Stimulated activated CD4-positive, alpha-beta T cell treated with anti-CD3 and anti-CD28 coated beads, Interleukin-4, amount 100 ng/mL, for 4 hours (primary cell): ENCODE measurements at regions not wholly inside any gene's neighbourhood (a gene's known extent, or its start where the extent isn't known, plus 50 kb on each side); places are given as distances from the start of the nearest gene placed in this dataset.
"Not testable (repeated sequence)": the region's sequence is repeated elsewhere in the genome, so short reads cannot be mapped to it uniquely, and the experiment has no call there.

Experiments used
- DNase-seq, 2 experiments: peaks; one replicate each; pipeline ENCODE4 v3.0.0-alpha.2; 2020

GRCh38 chr9:96156171-96156974 lies 145.6 kb downstream of the HSD17B3 start:
- DNase-seq = no peak

- DNase-seq = no peak
These were observed 147.9 kb downstream of the HSD17B3 start for GRCh38 chr9:96154081-96154480.

- no peak for DNase-seq
These were observed 149.4 kb downstream of the HSD17B3 start for GRCh38 chr9:96152550-96152949.

DNA sequence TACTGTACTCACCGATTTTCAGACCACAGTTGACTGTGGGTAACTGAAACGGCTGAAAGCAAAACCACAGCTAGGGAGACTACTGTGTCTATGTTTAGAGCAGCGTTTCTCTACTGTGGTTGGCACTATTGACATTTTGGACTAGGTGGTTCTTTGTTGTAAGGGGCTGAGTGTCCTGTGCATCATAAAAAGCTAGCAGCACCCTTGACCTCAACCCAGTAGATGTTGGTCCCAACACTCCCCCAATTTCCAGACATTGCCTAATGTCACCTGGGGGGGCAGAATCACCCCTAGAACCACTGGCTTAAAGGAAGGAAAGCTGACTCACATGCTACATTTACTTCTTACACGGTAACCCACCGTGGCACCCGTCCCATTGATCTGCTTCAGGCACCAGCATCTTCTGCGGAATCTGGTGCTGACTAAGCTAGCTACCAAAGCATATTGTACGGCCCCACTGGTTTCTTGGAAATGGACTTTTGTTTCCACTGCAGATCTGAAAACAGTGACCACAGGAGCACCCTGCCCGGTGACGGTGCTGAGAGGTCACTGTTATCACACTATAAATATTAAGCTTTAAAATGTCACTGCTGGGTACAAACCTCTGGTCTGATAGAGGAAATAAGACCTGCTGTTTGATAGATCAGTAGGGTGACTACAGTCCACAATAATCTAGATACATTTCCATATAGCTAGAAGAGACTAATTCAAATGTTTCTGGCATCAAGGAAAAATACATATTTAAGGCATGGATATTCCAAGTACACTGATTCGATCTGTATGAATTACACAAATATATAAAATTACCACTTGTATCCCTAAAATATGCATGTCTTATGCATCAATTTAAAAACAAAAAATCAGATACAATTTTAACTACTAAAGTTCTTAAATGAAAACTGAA lies 151.4 kb downstream of the HSD17B3 start:
- peak; percentile 17 to 58 for DNase-seq

DNA sequence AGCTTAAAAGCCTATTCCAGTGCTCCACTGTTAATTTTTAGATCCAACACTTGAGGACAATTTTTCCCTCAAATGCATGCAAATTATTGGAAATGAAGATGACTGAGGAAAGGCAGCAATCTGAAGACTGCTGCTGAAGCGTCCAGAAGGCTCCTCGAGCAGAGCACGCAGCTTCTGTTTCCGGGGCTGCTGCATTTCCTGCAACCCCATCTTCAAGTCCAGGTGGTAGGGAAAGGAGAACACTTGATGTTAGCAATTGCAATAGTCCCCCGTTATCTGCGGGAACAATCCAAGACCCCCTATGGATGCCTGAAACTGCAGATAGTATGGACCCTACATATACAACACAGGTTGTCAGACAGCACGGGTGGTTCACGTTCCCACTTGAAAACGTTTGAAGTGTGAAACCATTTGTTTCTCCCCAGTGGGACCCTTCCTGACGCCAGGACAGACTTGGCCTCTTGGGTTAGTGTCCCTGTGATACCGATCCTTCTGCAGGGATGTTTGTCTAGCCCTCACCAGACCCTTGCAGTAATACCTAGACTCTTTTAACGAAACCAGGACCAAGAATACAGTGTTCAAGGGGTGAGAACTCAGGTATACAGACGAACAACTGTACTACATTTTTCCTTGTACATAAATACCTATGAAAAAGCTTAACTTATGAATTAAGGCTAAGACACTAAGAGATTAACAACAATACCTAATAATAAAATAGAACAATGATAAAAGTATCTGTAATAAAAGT lies 152.3 kb downstream of the HSD17B3 start:
- no peak for DNase-seq

- DNase-seq = no peak
These were observed 153.1 kb downstream of the HSD17B3 start for GRCh38 chr9:96148634-96149532.

GRCh38 chr9:96147029-96147428 lies 154.9 kb downstream of the HSD17B3 start:
- DNase-seq = not testable (repeated sequence)

GRCh38 chr9:96141666-96142065 lies 160.3 kb downstream of the HSD17B3 start:
- DNase-seq = no peak

DNA sequence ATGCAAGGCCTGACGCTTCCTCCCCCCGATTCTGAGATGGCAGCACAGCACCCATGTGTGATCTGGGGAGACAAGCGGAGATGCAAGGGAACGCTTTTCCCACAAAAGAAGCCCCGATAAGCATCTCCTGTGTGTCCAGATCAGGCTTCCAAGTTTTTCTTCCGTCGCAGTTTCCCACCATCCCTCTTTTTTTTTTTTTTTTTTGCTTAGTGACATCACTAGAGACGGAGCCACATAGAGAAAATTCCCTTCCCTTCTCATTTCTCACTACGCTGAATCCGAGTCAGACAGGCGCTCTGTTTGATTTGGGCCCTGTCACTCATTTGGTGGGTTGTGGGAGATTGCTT lies 160.9 kb downstream of the HSD17B3 start:
- no peak for DNase-seq

- DNase-seq = no peak
These were observed 161.5 kb downstream of the HSD17B3 start for GRCh38 chr9:96140296-96141127.

- no peak for DNase-seq
These were observed 162.2 kb downstream of the HSD17B3 start for GRCh38 chr9:96139592-96140295.

DNA sequence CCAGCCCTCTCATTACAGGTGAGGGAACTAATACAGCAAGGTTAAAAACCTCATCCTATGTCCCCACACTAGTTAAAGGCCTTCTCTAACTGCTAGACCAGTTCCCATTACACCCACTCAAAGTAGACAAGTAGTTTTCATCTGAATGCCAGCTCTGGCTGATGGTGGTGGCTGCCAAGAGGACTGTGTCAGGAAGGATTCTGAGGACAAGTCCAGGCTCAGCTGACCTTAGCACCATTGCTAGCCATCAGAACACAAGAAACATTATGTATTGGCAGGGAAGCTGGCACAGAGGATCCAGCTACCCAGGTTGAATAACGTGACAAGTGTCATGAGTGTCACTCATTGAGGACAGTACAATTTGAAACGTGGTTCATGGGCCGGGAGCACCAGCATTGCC lies 163.4 kb downstream of the HSD17B3 start:
- no peak for DNase-seq

DNA sequence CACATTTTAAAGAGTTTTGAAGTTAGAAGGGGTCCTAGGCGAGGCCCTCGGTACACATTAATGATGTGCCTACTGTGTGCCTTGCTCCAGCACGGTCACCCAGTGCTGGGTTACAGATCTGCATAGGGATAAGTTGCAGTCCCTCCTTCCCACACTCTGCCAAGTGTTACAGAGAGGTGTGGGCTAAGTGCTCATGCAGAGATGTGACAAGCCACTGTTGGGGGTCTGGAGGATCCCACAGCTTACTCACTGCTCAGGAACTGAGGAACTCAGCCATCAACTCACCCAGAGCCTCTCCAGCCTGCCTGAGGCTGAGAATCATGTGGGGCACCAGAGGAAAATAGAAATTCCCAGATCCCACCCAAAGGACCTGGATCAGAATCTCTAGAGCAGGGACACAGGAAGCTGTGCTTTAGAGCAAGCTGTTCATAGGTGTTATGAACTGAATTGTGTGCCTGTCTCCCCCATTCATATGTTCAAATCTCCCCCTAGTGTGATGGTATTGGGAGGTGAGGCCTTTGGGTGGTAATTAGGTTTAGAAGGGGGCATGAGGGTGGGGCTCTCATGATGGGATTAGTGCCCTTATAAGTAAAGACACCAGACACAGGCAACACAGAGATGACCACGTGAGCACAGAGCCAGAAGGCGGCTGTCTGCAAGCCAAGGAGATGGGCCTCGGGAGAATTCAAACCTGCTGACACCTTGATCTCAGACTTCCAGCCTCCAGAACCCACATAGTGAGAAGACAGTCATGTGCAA lies 164.1 kb downstream of the HSD17B3 start:
- DNase-seq = no peak

GRCh38 chr9:96136992-96137670 lies 164.8 kb downstream of the HSD17B3 start:
- no peak for DNase-seq

- DNase-seq = no peak
These were observed 166.2 kb downstream of the HSD17B3 start for GRCh38 chr9:96135753-96136290.

- DNase-seq = no peak
These were observed 166.8 kb downstream of the HSD17B3 start for GRCh38 chr9:96135076-96135752.

GRCh38 chr9:96133321-96134021 lies 168.5 kb downstream of the HSD17B3 start:
- no peak for DNase-seq

- no peak for DNase-seq
These were observed 170.2 kb downstream of the HSD17B3 start for GRCh38 chr9:96131825-96132224.
